Colonic mucosa (tissue), 4 donors: ENCODE measurements at regions not wholly inside any gene's neighbourhood (a gene's known extent, or its start where the extent isn't known, plus 50 kb on each side); places are given as distances from the start of the nearest gene placed in this dataset.
"Not testable (repeated sequence)": the region's sequence is repeated elsewhere in the genome, so short reads cannot be mapped to it uniquely, and the experiment has no call there.

ENCODE experiments used
- DNase-seq: peaks from one replicate; pipeline ENCODE4 v3.0.0-alpha.2; 2020
- H3K27ac ChIP-seq: fragments of 200-600 bp; one replicate; pipeline ENCODE4 v1.8.0; 2021
- H3K27me3 ChIP-seq: fragments of 200-600 bp; one replicate; pipeline ENCODE4 v1.8.0; 2021
- H3K36me3 ChIP-seq: fragments of 200-600 bp; one replicate; pipeline ENCODE4 v1.8.0; 2021
- H3K4me1 ChIP-seq: fragments of 200-600 bp; one replicate; pipeline ENCODE4 v1.8.0; 2021; ENCODE audit warnings: mild to moderate bottlenecking
- H3K4me3 ChIP-seq: fragments of 200-600 bp; one replicate; pipeline ENCODE4 v1.8.0; 2021
- H3K9ac ChIP-seq, 2 donors: one replicate each; pipeline ENCODE4 v1.7.0; 2013; ENCODE audit warnings: control low read depth in 2 of 2, low read depth in 2 of 2, low read length in 2 of 2
- H3K9me3 ChIP-seq: fragments of 200-600 bp; one replicate; pipeline ENCODE4 v1.8.0; 2021
- CTCF ChIP-seq: fragments of 200-600 bp; IDR thresholded peaks from one replicate; pipeline ENCODE4 v1.8.0; 2022; ENCODE audit warnings: antibody characterized with exemption, mild to moderate bottlenecking
- intact Hi-C: fragments of 100-400 bp; cut with DNase I; formaldehyde crosslinking; loops from one replicate; pipeline ENCODE4 v1.14.1; 2022
- donor health status: healthy.
- donor health status: DM: no; HTN: no; CAD: no.
- donor health status: DM: no; HTN: no; CAD: no.

- TF ChIP-seq CTCF = no peak
- no peaks in the 10 kb centered on the region for H3K27me3 ChIP-seq
- H3K36me3 ChIP-seq = no peaks in the 10 kb centered on the region
- H3K27ac ChIP-seq = no peak overlapping the region
- H3K4me1 ChIP-seq = no peaks in the 10 kb centered on the region
- H3K9ac ChIP-seq = no peak overlapping the region
- H3K9me3 ChIP-seq = no peaks in the 10 kb centered on the region
- H3K4me3 ChIP-seq = no peak overlapping the region
- intact Hi-C loops = no loop called here
- DNase-seq = no peak
These were observed 524.3 kb upstream of the GRAMD2B start for GRCh38 chr5:125898851-125899405.

- H3K27ac ChIP-seq = no peak overlapping the region
- no peaks in the 10 kb centered on the region for H3K4me1 ChIP-seq
- H3K36me3 ChIP-seq = no peaks in the 10 kb centered on the region
- H3K9me3 ChIP-seq = no peaks in the 10 kb centered on the region
- no peak overlapping the region for H3K4me3 ChIP-seq
- DNase-seq = no peak
- intact Hi-C loops = no loop called here
- no peak overlapping the region for H3K9ac ChIP-seq
- TF ChIP-seq CTCF = no peak
- H3K27me3 ChIP-seq = no peaks in the 10 kb centered on the region
These were observed 511.2 kb upstream of the GRAMD2B start for GRCh38 chr5:125912028-125912427.

- Histone ChIP-seq H3K9me3 (no peaks in the 10 kb centered on the region), H3K36me3 (no peaks in the 10 kb centered on the region), H3K4me3 (no peak overlapping the region), H3K4me1 (no peaks in the 10 kb centered on the region), H3K27me3 (no peaks in the 10 kb centered on the region), H3K27ac (no peak overlapping the region), H3K9ac (no peak overlapping the region)
- no peak for DNase-seq
- TF ChIP-seq CTCF = no peak
- intact Hi-C loops = no loop called here
These were observed 510.0 kb upstream of the GRAMD2B start for GRCh38 chr5:125913200-125913599.

- H3K27me3 ChIP-seq = no peaks in the 10 kb centered on the region
- H3K27ac ChIP-seq = no peak overlapping the region
- no peaks in the 10 kb centered on the region for H3K36me3 ChIP-seq
- no peaks in the 10 kb centered on the region for H3K9me3 ChIP-seq
- no peaks in the 10 kb centered on the region for H3K4me1 ChIP-seq
- intact Hi-C loops = no loop called here
- no peak for TF ChIP-seq CTCF
- H3K9ac ChIP-seq = no peak overlapping the region
- no peak overlapping the region for H3K4me3 ChIP-seq
- DNase-seq = no peak
These were observed 508.7 kb upstream of the GRAMD2B start for GRCh38 chr5:125914471-125914870.

GRCh38 chr5:125923958-125924357 is 499.3 kb upstream of the GRAMD2B start:
- H3K36me3 ChIP-seq, DNase-seq, H3K4me3 ChIP-seq, H3K9ac ChIP-seq, H3K9me3 ChIP-seq, H3K27ac ChIP-seq, H3K27me3 ChIP-seq, H3K4me1 ChIP-seq, intact Hi-C loops: not testable (repeated sequence)

GRCh38 chr5:125926172-125926571 is 497.0 kb upstream of the GRAMD2B start:
- no peak for TF ChIP-seq CTCF
- Histone ChIP-seq H3K4me3 (no peak overlapping the region), H3K9ac (no peak overlapping the region), H3K9me3 (no peaks in the 10 kb centered on the region), H3K27me3 (no peaks in the 10 kb centered on the region), H3K4me1 (no peaks in the 10 kb centered on the region), H3K36me3 (no peaks in the 10 kb centered on the region), H3K27ac (no peak overlapping the region)
- DNase-seq = no peak
- intact Hi-C loops = no loop called here
